ENCODE measurements at regions not wholly inside any gene's neighbourhood (a gene's known extent, or its start where the extent isn't known, plus 50 kb on each side); places are given as distances from the start of the nearest gene placed in this dataset.

GRCh38 chr2:199019898-199020507 is 437.7 kb downstream of the SATB2 start:
- DNase-seq: no peak

GRCh38 chr2:199018826-199019225 is 438.9 kb downstream of the SATB2 start:
- DNase-seq: no peak

DNA sequence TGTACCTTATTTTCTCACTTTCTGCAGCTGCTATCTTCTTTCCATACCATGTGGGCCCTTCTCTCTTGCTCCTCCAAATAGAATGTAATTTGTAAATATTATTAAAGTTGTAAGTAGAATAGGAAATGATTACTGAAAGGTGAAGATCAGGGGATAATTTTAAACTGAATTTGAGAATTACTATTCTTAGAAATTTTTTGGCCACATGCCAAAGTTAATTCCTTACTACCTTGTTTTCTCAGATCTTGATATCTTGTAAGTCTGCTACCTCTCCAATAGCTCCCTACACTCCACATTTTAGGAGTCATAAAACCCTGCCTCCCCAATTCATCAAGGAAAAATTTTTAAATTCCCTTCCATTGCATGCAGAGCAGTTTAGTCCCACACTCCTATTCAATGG is 442.7 kb downstream of the SATB2 start:
- DNase-seq: no peak

DNA sequence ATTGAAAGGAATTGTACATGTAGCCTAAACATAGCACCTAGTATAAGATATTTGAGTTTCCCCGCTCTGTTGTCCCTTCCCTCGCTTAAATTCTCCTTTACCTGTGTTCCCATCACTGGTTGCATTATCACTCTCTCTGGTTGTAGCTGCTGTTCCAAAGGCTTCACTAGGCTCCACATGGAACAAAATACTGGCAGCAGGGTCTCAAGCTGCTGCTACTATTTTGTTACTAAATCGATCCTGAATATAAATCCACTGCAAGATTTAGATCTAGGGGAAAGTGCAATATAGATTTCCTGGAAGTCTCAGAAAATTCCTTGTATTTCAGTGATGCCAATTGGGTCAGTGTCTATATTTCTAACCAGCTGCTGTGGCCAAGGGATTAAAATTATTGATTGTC is 443.5 kb downstream of the SATB2 start:
- no peak for DNase-seq

- no peak for DNase-seq
Measured at GRCh38 chr2:199011908-199012307, 445.8 kb downstream of the SATB2 start.

DNA sequence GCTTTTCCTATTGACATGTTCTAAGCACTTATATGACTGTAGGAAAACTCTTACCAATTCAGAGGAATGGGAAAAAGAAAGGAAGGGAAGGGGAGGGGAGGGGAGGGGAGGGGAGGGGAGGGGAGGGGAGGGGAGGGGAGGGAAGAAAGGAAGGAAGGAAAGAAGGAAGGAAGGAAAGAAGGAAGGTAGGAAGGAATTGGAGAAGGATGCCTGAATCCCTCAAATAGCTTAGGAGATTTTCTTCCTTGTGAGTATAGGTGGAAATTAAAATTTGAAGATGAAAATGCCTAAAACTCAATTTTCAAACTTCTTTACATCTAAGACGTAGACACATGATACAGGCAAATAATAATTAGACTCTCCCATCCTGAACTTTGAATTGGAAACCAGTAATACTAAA is 463.1 kb downstream of the SATB2 start:
- DNase-seq: no peak

DNA sequence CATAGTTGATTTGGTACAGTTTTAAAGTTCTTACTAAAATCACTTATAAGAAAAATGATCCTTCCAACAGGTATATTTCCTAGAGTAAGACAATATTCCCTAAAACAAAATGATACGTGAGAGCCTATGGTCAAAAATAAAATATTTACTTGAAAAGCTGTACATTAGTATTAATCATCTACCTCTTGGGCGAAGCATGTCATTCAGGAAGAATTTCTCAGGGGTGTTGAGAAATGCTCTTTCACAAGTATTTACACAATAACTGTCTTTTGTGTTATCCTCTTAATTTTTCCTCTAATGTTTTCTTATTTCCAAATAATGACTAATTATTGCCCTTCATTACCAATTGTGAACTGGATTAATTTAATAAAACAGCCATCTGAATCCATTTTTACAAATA is 466.3 kb downstream of the SATB2 start:
- DNase-seq: no peak

- DNase-seq: no peak
Measured at GRCh38 chr2:198975779-198976178, 482.0 kb downstream of the SATB2 start.

DNA sequence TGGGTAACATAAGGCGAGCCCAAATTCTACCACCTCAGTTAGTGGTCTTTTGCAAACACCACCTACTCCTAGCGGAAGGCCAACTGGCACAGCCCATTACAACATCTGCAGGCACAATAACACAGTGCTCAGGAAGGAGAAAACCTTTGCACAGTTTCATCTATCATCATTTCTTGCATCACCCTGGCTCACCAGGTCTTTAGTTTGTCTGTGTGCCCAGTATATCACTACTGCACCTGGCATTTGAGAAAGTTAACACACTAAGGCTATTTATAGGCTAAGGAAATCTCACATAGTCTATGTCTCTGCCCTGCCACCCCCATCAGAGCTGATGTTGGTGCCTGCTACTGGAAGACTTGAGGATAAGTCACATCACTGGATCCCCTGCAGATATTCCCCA is 484.0 kb downstream of the SATB2 start:
- no peak for DNase-seq

- DNase-seq: no peak
Measured at GRCh38 chr2:198973181-198973580, 484.6 kb downstream of the SATB2 start.

GRCh38 chr2:198968545-198968944 is 489.2 kb downstream of the SATB2 start:
- no peak for DNase-seq

GRCh38 chr2:198966269-198966668 is 491.5 kb downstream of the SATB2 start:
- DNase-seq: no peak

- DNase-seq: no peak
Measured at GRCh38 chr2:198961547-198961946, 496.2 kb downstream of the SATB2 start.

- DNase-seq: no peak
Measured at GRCh38 chr2:198957181-198957580, 500.6 kb downstream of the SATB2 start.

DNA sequence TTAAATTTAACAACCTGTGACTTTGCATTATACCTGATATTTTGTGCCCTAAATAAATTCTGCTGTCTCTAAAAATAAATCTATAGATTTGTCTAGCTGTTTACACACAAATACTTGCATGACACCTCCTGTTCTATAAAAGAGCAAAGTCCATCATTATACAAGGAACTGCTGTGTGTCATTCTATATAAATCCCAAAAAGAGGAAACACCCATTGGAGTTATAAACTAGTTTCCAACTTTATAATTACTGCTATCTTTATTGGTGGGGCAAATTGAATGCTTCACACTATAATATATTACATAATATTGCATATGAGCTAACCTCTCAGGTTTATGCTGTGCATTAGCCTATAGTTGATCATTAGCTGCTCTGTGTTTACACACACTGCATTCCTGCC is 504.4 kb downstream of the SATB2 start:
- no peak for DNase-seq

- DNase-seq: no peak
Measured at GRCh38 chr2:198950803-198951202, 506.9 kb downstream of the SATB2 start.

DNA sequence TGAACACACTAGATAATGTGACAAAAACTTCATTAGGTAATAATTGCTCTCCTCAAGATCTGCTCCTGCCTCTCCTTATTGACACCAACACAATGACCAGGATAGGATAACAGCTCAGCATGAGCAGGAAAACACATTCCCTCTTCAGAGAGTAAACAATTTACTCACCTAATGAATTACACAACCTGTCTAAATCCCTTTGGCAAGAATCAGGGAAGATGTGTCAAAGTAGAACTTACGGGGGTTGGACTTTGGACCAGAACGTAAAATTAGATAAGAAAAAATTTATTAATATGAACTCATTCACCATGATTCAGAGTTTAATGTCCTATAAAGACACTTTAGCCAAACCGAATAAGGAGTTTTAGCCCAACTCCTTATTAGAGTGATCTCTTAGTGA is 512.2 kb downstream of the SATB2 start:
- no peak for DNase-seq

GRCh38 chr2:198930170-198930569 is 527.6 kb downstream of the SATB2 start:
- DNase-seq: no peak

DNA sequence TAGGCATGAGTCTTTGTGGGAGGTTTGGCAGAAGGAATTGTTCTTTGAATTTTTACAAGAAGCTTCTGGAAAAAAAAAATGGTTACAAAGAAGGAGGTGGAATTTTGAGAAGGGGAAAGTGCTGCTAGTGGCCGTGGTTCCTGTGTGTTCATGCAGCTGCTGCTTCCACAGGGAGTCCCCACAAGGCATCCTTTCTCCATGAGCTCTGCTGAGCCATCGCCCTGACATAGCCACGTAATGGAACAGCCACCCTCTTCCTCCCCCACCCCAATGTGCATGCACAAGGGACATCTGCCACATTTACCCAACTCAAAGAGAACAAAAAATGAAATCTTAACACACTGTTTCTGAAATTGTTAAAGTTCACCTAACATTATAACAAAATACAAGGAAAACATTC is 529.7 kb downstream of the SATB2 start:
- no peak for DNase-seq

DNA sequence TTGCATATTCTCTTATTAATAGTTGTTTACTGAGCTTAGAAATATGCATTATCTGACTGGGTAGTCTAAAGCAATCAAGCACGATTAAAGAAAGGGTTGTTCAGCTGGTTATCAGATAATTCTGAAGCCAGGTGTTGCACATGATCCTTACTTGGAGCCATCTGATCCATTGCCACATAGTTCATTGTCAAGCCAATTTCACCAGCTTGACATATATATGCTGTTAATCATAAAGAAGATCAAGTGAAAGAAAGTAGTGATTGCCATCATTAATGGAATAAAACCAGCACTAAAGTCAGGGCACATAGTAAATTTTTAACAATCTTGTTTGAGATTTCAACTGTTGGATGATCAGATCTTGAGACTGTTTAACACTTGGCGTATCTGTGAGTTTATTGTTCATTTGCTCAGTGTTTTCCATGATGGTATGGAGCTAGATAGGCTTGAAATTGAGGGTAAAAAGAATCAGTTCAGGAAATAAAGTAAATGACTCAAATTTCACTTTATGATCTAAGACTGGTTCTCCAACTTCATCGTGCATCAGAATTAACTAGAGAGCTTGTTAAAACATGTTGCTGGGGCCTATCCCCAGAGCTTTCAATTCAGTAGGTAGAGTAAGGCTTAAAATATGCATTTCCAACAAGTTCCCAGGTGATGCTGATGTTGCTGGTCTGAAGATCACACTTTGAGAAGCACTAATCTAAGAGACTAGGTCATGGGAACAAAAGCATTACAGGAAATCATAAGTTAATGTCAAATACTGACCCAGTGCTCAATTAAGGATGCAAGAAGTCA is 539.6 kb downstream of the SATB2 start:
- no peak for DNase-seq

GRCh38 chr2:198917275-198917674 is 540.5 kb downstream of the SATB2 start:
- no peak for DNase-seq

GRCh38 chr2:198916548-198917080 is 541.1 kb downstream of the SATB2 start:
- DNase-seq: no peak

DNA sequence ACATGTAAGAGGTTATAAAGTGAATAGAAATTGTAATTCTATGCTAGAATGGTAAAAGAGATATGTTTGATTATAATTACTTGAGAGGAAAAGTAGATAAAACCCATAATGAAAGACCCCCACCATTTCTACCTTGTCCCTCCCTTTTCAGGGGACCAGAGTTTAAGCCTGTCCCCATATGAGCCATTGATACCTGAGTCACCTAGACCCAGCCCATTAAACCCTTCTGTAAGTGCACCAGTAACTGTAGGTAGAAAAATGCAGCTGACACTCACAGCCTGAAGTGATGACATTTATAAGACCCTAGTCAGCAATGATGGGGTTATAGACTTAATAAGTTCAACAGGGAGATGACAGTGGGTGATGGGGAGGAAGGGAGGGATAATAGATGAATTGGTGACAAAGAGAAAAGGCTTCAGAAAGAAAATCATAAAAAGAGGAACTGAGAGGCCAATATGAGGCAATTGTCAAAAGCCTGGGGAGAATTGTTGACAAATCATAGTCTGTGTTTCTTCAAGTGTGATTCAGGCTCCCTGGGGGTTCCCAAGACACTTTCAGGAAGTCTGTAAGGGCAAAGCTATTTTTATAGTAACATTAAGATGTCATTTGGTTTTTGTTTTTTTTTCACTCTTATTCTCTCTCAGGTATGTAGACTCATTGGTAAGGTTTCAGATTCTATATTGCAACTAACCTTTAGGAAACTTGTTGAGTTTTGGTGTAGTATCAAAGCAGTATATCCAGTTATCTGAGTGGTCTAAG is 544.2 kb downstream of the SATB2 start:
- DNase-seq: no peak

All from left hindlimb (tissue), 1 donor.